HG03439 (cell line): ENCODE measurements at regions not wholly inside any gene's neighbourhood (a gene's known extent, or its start where the extent isn't known, plus 50 kb on each side); places are given as distances from the start of the nearest gene placed in this dataset.
A peak's percentile ranks its signal among the peaks of the same experiment; 100 is the strongest.

Source experiments
- ATAC-seq: cut with Tn5 transposase; IDR thresholded peaks from one replicate; pipeline ENCODE4 v1.9.1; 2021; ENCODE audit warnings: mild to moderate bottlenecking, moderate library complexity; ENCODE audit not compliant: unreplicated experiment

GRCh38 chr3:71893122-71893521, 108.2 kb upstream of the PROK2 start:
- ATAC-seq: no peak

GRCh38 chr3:71891483-71891882, 106.5 kb upstream of the PROK2 start:
- ATAC-seq: no peak

GRCh38 chr3:71890356-71890931, 105.5 kb upstream of the PROK2 start:
- no peak for ATAC-seq

DNA sequence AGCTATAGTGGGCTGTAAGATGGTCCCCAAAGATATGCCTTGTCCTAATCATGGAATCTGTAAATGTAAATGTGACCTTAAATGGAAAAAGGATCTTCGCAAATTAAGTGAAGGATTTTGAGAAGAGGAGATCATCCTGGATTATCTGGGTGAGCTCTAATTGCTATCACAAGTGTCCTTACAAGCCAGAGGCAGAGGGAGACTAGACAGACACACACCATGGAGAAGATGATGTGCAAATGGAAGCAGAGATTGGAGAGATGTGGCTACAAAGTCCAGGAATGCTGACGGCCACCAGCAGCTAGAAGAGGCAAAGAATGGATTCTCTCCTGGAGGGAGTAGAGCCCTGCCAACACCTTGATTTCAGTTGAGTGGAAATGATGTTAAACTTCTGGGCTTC, 102.3 kb upstream of the PROK2 start:
- ATAC-seq: no peak

- ATAC-seq: no peak
Observed at GRCh38 chr3:71885006-71885405, 100.1 kb upstream of the PROK2 start.

- no peak for ATAC-seq
Observed at GRCh38 chr3:71881732-71882131, 96.8 kb upstream of the PROK2 start.

- ATAC-seq: no peak
Observed at GRCh38 chr3:71881041-71881440, 96.1 kb upstream of the PROK2 start.

- ATAC-seq: no peak
Observed at GRCh38 chr3:71879089-71879488, 94.1 kb upstream of the PROK2 start.

DNA sequence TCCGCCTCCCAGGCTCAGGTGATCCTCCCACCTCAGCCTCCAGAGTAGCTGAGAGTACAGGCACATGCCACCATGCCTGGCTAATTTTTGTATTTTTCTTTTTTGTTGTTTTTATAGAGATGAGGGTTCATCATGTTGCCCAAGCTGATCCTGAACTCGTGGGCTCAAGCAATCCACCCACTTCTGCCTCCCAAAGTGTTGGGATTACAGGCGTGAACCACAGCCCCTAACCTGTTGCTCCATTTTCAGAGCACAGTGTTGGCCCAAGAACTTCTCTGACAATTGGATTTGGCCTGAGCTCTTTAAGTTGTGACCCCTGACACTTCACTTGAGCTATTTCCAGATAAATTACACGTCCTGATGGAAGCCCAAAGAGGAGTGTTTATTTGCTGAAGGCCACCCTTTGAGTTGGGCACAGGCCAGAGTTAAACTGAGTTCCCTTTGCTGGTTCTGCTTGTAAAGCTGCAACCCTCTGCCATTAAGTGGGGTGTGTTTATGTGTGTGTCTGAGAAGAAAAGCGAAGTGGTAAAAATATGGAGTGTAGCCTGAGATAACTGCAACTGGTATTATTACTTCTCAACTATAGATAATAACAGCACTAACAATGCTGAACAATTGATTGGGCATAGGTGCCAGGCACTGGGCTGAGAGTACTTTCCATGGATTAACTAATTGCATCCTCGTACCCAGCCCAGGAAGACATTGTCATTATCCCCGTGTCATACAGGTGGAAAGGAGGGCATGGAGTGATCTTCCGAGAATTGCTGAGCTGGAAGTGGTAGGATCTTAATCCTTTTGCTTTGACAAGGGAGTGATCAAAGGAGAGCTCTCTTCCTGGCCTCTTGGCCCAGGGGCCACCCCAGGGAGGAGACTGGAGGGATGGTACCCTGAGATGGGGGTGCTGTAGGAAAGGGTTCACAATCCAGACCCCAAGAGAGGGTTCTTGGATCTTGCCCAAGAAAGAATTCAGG, 91.5 kb upstream of the PROK2 start:
- ATAC-seq: no peak

- ATAC-seq: peak; percentile 89
Observed at GRCh38 chr3:71875461-71875947, 90.6 kb upstream of the PROK2 start.

GRCh38 chr3:71874618-71875017, 89.7 kb upstream of the PROK2 start:
- peak; percentile 21 for ATAC-seq

DNA sequence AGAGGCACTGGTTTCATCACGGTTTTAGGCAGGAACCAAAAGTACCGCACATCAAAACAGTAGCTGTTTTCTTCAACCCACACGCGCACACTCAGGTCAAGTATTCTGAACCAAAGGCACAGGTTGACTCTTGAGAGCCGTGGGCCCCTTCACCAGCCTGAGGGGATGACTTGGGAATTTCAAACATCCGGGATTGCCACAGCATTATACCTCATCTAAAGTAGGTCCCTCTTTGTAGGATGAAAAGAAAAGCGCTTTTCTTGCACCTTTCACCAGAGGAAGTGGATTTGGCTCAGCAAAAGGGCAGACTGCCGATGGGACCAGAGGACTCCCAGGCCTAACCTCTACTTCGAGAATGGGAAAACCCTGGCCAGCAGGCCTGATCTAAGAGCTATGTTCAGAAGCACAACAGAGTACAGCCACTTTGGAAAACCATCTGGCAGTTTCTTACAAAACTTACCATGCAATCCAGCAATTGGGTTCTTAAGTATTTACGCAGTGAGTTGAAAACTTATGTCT, 88.2 kb upstream of the PROK2 start:
- ATAC-seq: no peak

DNA sequence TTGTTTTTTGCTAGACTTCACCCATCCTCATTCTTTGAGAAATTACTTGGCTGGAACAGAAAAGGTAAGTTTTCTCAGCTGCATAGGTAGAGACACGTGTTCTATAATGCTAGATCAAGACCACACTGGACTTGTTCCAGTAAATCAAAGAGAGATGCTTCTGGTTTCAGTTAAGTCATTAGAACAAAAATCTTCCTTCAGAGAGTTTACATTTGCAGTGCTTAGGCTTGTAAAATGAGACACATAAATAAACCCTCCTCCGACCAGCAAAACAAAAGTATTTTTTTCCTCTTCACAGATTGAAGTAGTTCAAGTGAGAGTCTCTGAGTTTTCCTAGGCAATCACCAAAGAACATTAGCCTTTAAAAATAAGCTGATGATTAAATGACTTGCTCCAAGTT, 87.3 kb upstream of the PROK2 start:
- no peak for ATAC-seq

- no peak for ATAC-seq
Observed at GRCh38 chr3:71870966-71871512, 86.1 kb upstream of the PROK2 start.

GRCh38 chr3:71868876-71869275, 83.9 kb upstream of the PROK2 start:
- ATAC-seq: no peak

GRCh38 chr3:71865727-71866126, 80.8 kb upstream of the PROK2 start:
- no peak for ATAC-seq

DNA sequence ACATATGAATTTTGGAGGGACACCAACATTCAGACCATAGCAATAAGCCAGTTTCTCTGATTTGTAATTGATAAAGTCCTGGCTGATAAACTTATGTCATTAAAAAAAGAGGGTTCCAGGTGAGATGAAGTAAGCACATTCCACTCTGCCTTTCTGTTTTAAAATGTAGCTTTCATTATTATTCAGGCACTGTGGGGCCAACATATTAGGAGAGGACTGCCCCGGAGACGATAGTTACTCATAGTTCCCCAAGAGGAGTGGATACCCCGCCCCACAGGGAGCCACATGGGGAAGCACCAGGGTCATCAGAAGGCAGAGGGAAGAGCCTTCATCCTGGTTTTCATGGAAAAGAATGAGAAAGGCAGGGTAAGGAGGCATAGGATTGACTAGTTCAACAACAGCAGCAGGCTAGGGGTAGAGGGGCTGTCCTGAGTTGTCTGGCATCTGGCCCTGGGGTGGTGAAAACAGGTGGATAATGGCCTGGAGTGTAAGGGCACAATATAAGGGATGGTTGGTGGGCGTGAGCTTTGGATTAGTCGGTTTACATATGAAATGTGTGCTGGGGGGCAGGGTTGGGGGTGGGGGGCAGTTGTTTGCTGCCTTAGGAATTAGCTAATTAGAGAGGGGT, 78.7 kb upstream of the PROK2 start:
- ATAC-seq: no peak

DNA sequence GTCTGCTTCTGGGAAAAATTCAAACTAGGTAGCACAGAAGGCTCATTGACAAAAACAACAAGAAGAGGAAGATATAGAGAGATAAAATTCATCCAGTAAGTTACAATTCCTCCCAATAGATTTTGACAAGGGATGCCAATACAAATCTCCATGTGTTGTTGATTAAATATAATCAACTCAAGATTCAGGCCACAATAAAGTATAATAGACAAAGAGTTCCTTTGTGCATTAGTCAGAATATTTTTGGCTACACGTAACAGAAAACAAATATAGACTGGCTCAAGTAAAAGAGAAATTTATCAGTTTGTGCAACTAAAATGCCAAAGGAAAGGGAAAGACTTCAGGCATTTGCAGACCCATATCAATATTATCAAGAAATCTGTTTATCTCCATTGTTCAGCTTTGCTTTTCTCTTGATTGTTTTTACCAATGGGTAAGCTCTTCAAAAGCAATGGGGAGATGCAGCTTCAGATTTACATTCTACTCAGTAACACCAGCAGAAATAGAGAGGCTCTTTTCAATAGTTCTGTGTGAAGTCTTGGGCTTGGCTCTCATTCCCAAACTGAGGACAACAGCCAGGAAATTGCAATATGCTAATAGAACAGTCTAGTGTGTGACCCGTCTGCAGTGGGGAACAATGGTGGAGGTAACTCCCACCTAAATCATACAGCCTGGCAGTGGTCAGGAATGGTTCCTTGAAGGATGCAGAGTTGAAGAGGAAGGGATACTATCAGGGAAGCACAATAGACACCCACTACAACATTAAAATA, 77.6 kb upstream of the PROK2 start:
- no peak for ATAC-seq

DNA sequence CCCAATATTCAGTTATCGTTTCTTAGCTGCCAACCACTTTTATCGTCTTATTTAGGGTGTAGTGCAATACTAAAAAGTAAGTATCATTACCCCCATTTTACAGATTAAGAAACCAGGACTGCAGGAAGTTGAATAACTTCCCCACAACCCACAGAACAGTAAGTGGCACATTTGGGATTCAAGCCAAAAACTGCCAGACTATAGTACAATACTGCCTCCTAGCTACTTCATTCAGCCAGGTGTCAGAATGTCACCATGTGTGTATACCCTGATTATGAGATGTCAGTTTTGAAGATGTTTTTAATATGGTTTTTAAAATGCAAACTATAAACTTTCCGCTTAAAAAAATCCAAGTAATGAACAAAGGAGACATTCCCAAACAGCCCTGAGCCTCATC, 74.2 kb upstream of the PROK2 start:
- no peak for ATAC-seq

GRCh38 chr3:71858503-71859122, 73.7 kb upstream of the PROK2 start:
- ATAC-seq: no peak
